Parathyroid adenoma (tissue), 2 donors: ENCODE measurements at regions not wholly inside any gene's neighbourhood (a gene's known extent, or its start where the extent isn't known, plus 50 kb on each side); places are given as distances from the start of the nearest gene placed in this dataset.

Experiments used
- H2AFZ ChIP-seq: fragments of 300-600 bp; sonication (generic); one replicate; pipeline ENCODE4 v1.7.0; 2017; ENCODE audit warnings: antibody characterized with exemption, mild to moderate bottlenecking
- H3K27ac ChIP-seq: fragments of 300-600 bp; sonication (generic); one replicate; pipeline ENCODE4 v1.7.0; 2017
- H3K27me3 ChIP-seq: fragments of 300-600 bp; sonication (generic); one replicate; pipeline ENCODE4 v1.7.0; 2017; ENCODE audit warnings: low read length; ENCODE audit not compliant: control insufficient read depth, insufficient read depth
- H3K36me3 ChIP-seq: fragments of 300-600 bp; sonication (generic); one replicate; pipeline ENCODE4 v1.7.0; 2017; ENCODE audit warnings: low read length; ENCODE audit not compliant: control insufficient read depth, insufficient read depth
- H3K4me1 ChIP-seq: fragments of 300-600 bp; sonication (generic); one replicate; pipeline ENCODE4 v1.7.0; 2017; ENCODE audit warnings: control low read depth
- H3K4me2 ChIP-seq: fragments of 300-600 bp; sonication (generic); one replicate; pipeline ENCODE4 v1.7.0; 2017; ENCODE audit warnings: low read length
- H3K4me3 ChIP-seq: fragments of 300-600 bp; sonication (generic); one replicate; pipeline ENCODE4 v1.7.0; 2017; ENCODE audit warnings: low read depth, low read length
- H3K79me2 ChIP-seq: fragments of 300-600 bp; sonication (generic); one replicate; pipeline ENCODE4 v1.7.0; 2017; ENCODE audit warnings: control low read depth
- H3K9ac ChIP-seq: fragments of 300-600 bp; sonication (generic); one replicate; pipeline ENCODE4 v1.7.0; 2017; ENCODE audit warnings: mild to moderate bottlenecking
- H3K9me3 ChIP-seq: fragments of 300-600 bp; sonication (generic); one replicate; pipeline ENCODE4 v1.7.0; 2017; ENCODE audit warnings: low read length; ENCODE audit not compliant: control insufficient read depth
- CTCF ChIP-seq: fragments of 300-600 bp; sonication (generic); IDR thresholded peaks from one replicate; pipeline ENCODE4 v1.7.0; 2017; ENCODE audit warnings: antibody characterized with exemption, mild to moderate bottlenecking
- donor health status: primary hyperparathyroidism.

- Histone ChIP-seq H3K4me1 (no peaks in the 10 kb centered on the region), H3K9ac (no peak overlapping the region), H3K27me3 (no peaks in the 10 kb centered on the region), H3K79me2 (no peaks in the 10 kb centered on the region), H3K4me3 (no peak overlapping the region), H3K4me2 (no peak overlapping the region), H2AFZ (no peak overlapping the region), H3K27ac (no peak overlapping the region), H3K36me3 (no peaks in the 10 kb centered on the region), H3K9me3 (no peaks in the 10 kb centered on the region)
- no peak for TF ChIP-seq CTCF
These were observed 403.0 kb upstream of the RBMS3 start for GRCh38 chr3:28877912-28878311.

GRCh38 chr3:28890373-28890772 lies 390.5 kb upstream of the RBMS3 start:
- TF ChIP-seq CTCF = no peak
- no peaks in the 10 kb centered on the region for H3K9me3 ChIP-seq

GRCh38 chr3:28891485-28891884 lies 389.4 kb upstream of the RBMS3 start:
- H3K27ac ChIP-seq = no peak overlapping the region
- H3K36me3 ChIP-seq = no peaks in the 10 kb centered on the region

More at GRCh38 chr3:28890373-28890772, 390.5 kb upstream of the RBMS3 start:
- H3K27ac ChIP-seq = no peak overlapping the region
- H3K4me2 ChIP-seq = no peak overlapping the region
- H3K4me1 ChIP-seq = no peaks in the 10 kb centered on the region
- H3K79me2 ChIP-seq = no peaks in the 10 kb centered on the region
- H3K9ac ChIP-seq = no peak overlapping the region
- no peaks in the 10 kb centered on the region for H3K27me3 ChIP-seq
- H3K36me3 ChIP-seq = no peaks in the 10 kb centered on the region
- no peak overlapping the region for H3K4me3 ChIP-seq
- H2AFZ ChIP-seq = no peak overlapping the region

GRCh38 chr3:28900301-28900700 lies 380.6 kb upstream of the RBMS3 start:
- H3K9me3 ChIP-seq = no peaks in the 10 kb centered on the region
- no peak overlapping the region for H3K9ac ChIP-seq
- H3K4me3 ChIP-seq = no peak overlapping the region
- H3K36me3 ChIP-seq = no peaks in the 10 kb centered on the region
- H3K27me3 ChIP-seq = no peaks in the 10 kb centered on the region
- no peak overlapping the region for H3K27ac ChIP-seq
- no peak for TF ChIP-seq CTCF
- no peak overlapping the region for H3K4me2 ChIP-seq
- H2AFZ ChIP-seq = no peak overlapping the region
- H3K4me1 ChIP-seq = no peaks in the 10 kb centered on the region
- no peaks in the 10 kb centered on the region for H3K79me2 ChIP-seq

More at GRCh38 chr3:28891485-28891884, 389.4 kb upstream of the RBMS3 start:
- no peaks in the 10 kb centered on the region for H3K9me3 ChIP-seq
- no peaks in the 10 kb centered on the region for H3K4me1 ChIP-seq
- no peak overlapping the region for H3K9ac ChIP-seq
- TF ChIP-seq CTCF = no peak
- no peaks in the 10 kb centered on the region for H3K79me2 ChIP-seq
- no peak overlapping the region for H2AFZ ChIP-seq
- no peak overlapping the region for H3K4me3 ChIP-seq
- no peak overlapping the region for H3K4me2 ChIP-seq
- no peaks in the 10 kb centered on the region for H3K27me3 ChIP-seq

GRCh38 chr3:28901018-28901417 lies 379.9 kb upstream of the RBMS3 start:
- Histone ChIP-seq H3K9me3 (no peaks in the 10 kb centered on the region), H3K4me1 (no peaks in the 10 kb centered on the region), H2AFZ (no peak overlapping the region), H3K27ac (no peak overlapping the region), H3K36me3 (no peaks in the 10 kb centered on the region), H3K27me3 (no peaks in the 10 kb centered on the region), H3K9ac (no peak overlapping the region), H3K79me2 (no peaks in the 10 kb centered on the region), H3K4me3 (no peak overlapping the region), H3K4me2 (no peak overlapping the region)
- no peak for TF ChIP-seq CTCF
